Mesothelial cell of epicardium (in vitro differentiated cells): ENCODE measurements at regions not wholly inside any gene's neighbourhood (a gene's known extent, or its start where the extent isn't known, plus 50 kb on each side); places are given as distances from the start of the nearest gene placed in this dataset.

Experiments used
- DNase-seq, 2 experiments: peaks; one replicate each; pipeline ENCODE4 v3.0.0; 2021; ENCODE audit warnings: low spot score in 2 of 2; ENCODE audit not compliant: unreplicated experiment in 2 of 2
- H3K27ac Mint-ChIP-seq: 2 replicates; pipeline ENCODE4 v1.8.0; 2021; ENCODE audit warnings: mixed read lengths
- H3K27me3 Mint-ChIP-seq: 2 replicates; pipeline ENCODE4 v1.8.0; 2021; ENCODE audit warnings: low read depth, mixed read lengths
- H3K36me3 Mint-ChIP-seq: 2 replicates; pipeline ENCODE4 v1.8.0; 2021; ENCODE audit warnings: mixed read lengths
- H3K4me1 Mint-ChIP-seq: 2 replicates; pipeline ENCODE4 v1.8.0; 2021; ENCODE audit warnings: mixed read lengths
- H3K4me3 Mint-ChIP-seq: 2 replicates; pipeline ENCODE4 v1.8.0; 2021; ENCODE audit warnings: mild to moderate bottlenecking, moderate library complexity, mixed read lengths
- H3K9me3 Mint-ChIP-seq: 2 replicates; pipeline ENCODE4 v1.8.0; 2021; ENCODE audit warnings: mixed read lengths
- CTCF ChIP-seq: fragments of 200-600 bp; sonication (generic); IDR thresholded peaks from one replicate; pipeline ENCODE4 v1.5.0; 2021; ENCODE audit warnings: antibody characterized with exemption; ENCODE audit not compliant: unreplicated experiment

- peaks cover 69% of the 10 kb centered on the region for H3K4me1 Mint-ChIP-seq
- H3K27ac Mint-ChIP-seq, result peak overlapping the region; percentile 75
- H3K4me3 Mint-ChIP-seq, result peak overlapping the region; percentile 14
- H3K27me3 Mint-ChIP-seq, result no peaks in the 10 kb centered on the region
- no peak for DNase-seq
- no peaks in the 10 kb centered on the region for H3K9me3 Mint-ChIP-seq
- no peak for TF ChIP-seq CTCF
- H3K36me3 Mint-ChIP-seq, result no peaks in the 10 kb centered on the region
These were observed 145.9 kb downstream of the ACKR3 start for GRCh38 chr2:236715491-236715961.

- Mint-ChIP-seq H3K4me1 (peaks cover 77% of the 10 kb centered on the region), H3K27ac (no peak overlapping the region), H3K27me3 (no peaks in the 10 kb centered on the region), H3K9me3 (no peaks in the 10 kb centered on the region), H3K4me3 (no peak overlapping the region), H3K36me3 (no peaks in the 10 kb centered on the region)
- no peak for DNase-seq
- TF ChIP-seq CTCF, result no peak
These were observed 147.5 kb downstream of the ACKR3 start for GRCh38 chr2:236717120-236717519.

DNA sequence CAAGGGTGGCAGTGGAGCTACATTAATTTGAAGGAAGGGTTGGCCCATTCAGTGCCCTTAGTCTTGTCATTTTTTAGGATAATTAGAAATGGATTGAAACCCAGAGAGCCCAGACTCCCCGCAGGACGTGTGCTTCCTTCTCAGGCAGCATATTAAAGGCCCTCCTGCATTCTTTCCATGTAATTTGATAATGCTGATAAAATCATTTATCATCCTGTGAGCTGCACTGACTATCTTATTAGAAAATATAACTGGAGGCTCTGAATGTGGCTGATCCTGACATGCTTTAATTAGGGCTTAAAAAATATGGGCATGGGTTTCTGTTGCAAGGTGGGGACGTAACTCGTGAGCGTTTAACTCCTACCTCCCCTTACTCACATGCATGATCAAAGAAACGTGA, 148.1 kb downstream of the ACKR3 start:
- H3K36me3 Mint-ChIP-seq, result no peaks in the 10 kb centered on the region
- no peak for TF ChIP-seq CTCF
- H3K27ac Mint-ChIP-seq, result peak overlapping the region; percentile 86
- no peaks in the 10 kb centered on the region for H3K27me3 Mint-ChIP-seq
- H3K4me3 Mint-ChIP-seq, result no peak overlapping the region
- peaks cover 75% of the 10 kb centered on the region for H3K4me1 Mint-ChIP-seq
- no peaks in the 10 kb centered on the region for H3K9me3 Mint-ChIP-seq
- DNase-seq, result no peak

GRCh38 chr2:236718207-236718992, 148.8 kb downstream of the ACKR3 start:
- Mint-ChIP-seq H3K27ac (peak overlapping the region; percentile 86), H3K4me1 (peaks cover 70% of the 10 kb centered on the region)

GRCh38 chr2:236719192-236719635, 149.6 kb downstream of the ACKR3 start:
- no peak overlapping the region for H3K27ac Mint-ChIP-seq
- no peaks in the 10 kb centered on the region for H3K36me3 Mint-ChIP-seq
- H3K27me3 Mint-ChIP-seq, result no peaks in the 10 kb centered on the region
- H3K4me3 Mint-ChIP-seq, result no peak overlapping the region
- TF ChIP-seq CTCF, result no peak
- no peaks in the 10 kb centered on the region for H3K9me3 Mint-ChIP-seq
- DNase-seq, result no peak
- H3K4me1 Mint-ChIP-seq, result peaks cover 62% of the 10 kb centered on the region

More at GRCh38 chr2:236718207-236718992, 148.8 kb downstream of the ACKR3 start:
- H3K36me3 Mint-ChIP-seq, result no peaks in the 10 kb centered on the region
- H3K9me3 Mint-ChIP-seq, result no peaks in the 10 kb centered on the region
- no peak for TF ChIP-seq CTCF
- no peak for DNase-seq
- no peaks in the 10 kb centered on the region for H3K27me3 Mint-ChIP-seq
- H3K4me3 Mint-ChIP-seq, result no peak overlapping the region
